ENCODE measurements at regions not wholly inside any gene's neighbourhood (a gene's known extent, or its start where the extent isn't known, plus 50 kb on each side); places are given as distances from the start of the nearest gene placed in this dataset.

DNA sequence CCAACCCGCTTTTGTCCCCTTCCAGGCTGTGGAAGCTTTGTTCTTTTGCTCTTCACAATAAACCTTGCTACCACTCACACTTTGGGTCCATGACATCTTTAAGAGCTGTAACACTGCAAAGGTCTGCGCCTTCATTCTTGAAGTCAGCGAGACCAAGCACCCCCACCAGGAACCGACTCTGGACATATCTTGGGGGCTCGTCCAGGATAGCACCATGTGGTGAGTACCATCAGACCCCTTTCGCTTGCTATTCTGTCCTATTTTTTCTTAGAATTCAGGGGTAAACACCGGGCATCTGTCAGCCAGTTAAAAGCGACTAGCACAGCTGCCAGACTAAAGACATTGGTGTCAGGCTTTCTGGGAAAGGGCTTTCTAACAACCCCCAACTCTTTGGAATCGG, 137.6 kb upstream of the PPFIA2 start:
- TF ChIP-seq, protein P1, sequence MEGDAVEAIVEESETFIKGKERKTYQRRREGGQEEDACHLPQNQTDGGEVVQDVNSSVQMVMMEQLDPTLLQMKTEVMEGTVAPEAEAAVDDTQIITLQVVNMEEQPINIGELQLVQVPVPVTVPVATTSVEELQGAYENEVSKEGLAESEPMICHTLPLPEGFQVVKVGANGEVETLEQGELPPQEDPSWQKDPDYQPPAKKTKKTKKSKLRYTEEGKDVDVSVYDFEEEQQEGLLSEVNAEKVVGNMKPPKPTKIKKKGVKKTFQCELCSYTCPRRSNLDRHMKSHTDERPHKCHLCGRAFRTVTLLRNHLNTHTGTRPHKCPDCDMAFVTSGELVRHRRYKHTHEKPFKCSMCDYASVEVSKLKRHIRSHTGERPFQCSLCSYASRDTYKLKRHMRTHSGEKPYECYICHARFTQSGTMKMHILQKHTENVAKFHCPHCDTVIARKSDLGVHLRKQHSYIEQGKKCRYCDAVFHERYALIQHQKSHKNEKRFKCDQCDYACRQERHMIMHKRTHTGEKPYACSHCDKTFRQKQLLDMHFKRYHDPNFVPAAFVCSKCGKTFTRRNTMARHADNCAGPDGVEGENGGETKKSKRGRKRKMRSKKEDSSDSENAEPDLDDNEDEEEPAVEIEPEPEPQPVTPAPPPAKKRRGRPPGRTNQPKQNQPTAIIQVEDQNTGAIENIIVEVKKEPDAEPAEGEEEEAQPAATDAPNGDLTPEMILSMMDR (conservative IDR thresholded peaks at IDR 0.05): no peak
- no peak for TF ChIP-seq ZFX (IDR thresholded peaks at IDR 0.05)

Data from C4-2B (cell line).